ENCODE measurements at regions not wholly inside any gene's neighbourhood (a gene's known extent, or its start where the extent isn't known, plus 50 kb on each side); places are given as distances from the start of the nearest gene placed in this dataset.

- Histone ChIP-seq H3K4me3 (no peak overlapping the region), H3K27me3 (no peaks in the 10 kb centered on the region), H3K9me3 (no peaks in the 10 kb centered on the region), H3K4me1 (peaks cover 7 to 22% (median 12%) of the 10 kb centered on the region in 4 donors), H3K36me3 (no peaks in the 10 kb centered on the region), H3K27ac (no peak overlapping the region)
- 25 to 26% methylated on average over 1 of the region's 1 CpG for WGBS, 2 donors (ENCODE audit: low coverage in 1 of 2)
- TF ChIP-seq POLR2A (IDR thresholded peaks at IDR 0.05) (no peak), POLR2AphosphoS5 (IDR thresholded peaks at IDR 0.05) (no peak), EP300 (IDR thresholded peaks at IDR 0.05; ENCODE audit: low read depth) (no peak), CTCF (IDR thresholded peaks at IDR 0.05) (no peak)
- intact Hi-C loops (cut with DNase I; ENCODE audit: low total_unique reads) = no loop called here
- no peak for DNase-seq
- in situ Hi-C loops (cut with MboI; ENCODE audit: low pct_ligation_motif_present in 1 of 4, low pct_unique_long_range_greater_than_20kb in 1 of 4, low sequenced_read_pairs in 3 of 4) = loop anchor here in 2 of 4 donors (10.0 kb wide), 2 partner anchors 250 to 260 kb away; no protein-coding TSS in a partner anchor
These were observed 153.0 kb downstream of the SMAD6 start for GRCh38 chr15:66855041-66855440.

- intact Hi-C loops (cut with DNase I; ENCODE audit: low total_unique reads) (no loop called here), in situ Hi-C loops (cut with MboI; ENCODE audit: low pct_ligation_motif_present in 1 of 4, low pct_unique_long_range_greater_than_20kb in 1 of 4, low sequenced_read_pairs in 3 of 4) (loop anchor here in 2 of 4 donors (10.0 kb wide), 2 partner anchors 253 to 263 kb away; no protein-coding TSS in a partner anchor)
- H3K36me3 ChIP-seq = no peaks in the 10 kb centered on the region
These were observed 155.7 kb downstream of the SMAD6 start for GRCh38 chr15:66857694-66858093.

GRCh38 chr15:66858423-66859207 is 156.6 kb downstream of the SMAD6 start:
- DNase-seq = no peak
- Histone ChIP-seq H3K27me3 (no peaks in the 10 kb centered on the region), H3K9me3 (no peaks in the 10 kb centered on the region), H3K4me3 (no peak overlapping the region), H3K4me1 (peaks cover 0 to 7% (median 2%) of the 10 kb centered on the region in 4 donors), H3K27ac (no peak overlapping the region), H3K36me3 (no peaks in the 10 kb centered on the region)
- TF ChIP-seq EP300 (IDR thresholded peaks at IDR 0.05; ENCODE audit: low read depth) = no peak
- no peak for TF ChIP-seq POLR2AphosphoS5 (IDR thresholded peaks at IDR 0.05)
- 68 to 71% methylated on average over 5 to 7 of the region's 7 CpGs for WGBS, 2 donors (ENCODE audit: low coverage in 1 of 2)
- in situ Hi-C loops (cut with MboI; ENCODE audit: low pct_ligation_motif_present in 1 of 4, low pct_unique_long_range_greater_than_20kb in 1 of 4, low sequenced_read_pairs in 3 of 4) = loop anchor here in 2 of 4 donors (10.0 kb wide), 2 partner anchors 254 to 264 kb away; no protein-coding TSS in a partner anchor
- intact Hi-C loops (cut with DNase I; ENCODE audit: low total_unique reads) = no loop called here

More at GRCh38 chr15:66857694-66858093, 155.7 kb downstream of the SMAD6 start:
- H3K9me3 ChIP-seq = no peaks in the 10 kb centered on the region
- no peak overlapping the region for H3K27ac ChIP-seq
- no peak overlapping the region for H3K4me3 ChIP-seq
- TF ChIP-seq EP300 (IDR thresholded peaks at IDR 0.05; ENCODE audit: low read depth) (no peak), CTCF (IDR thresholded peaks at IDR 0.05) (no peak), POLR2AphosphoS5 (IDR thresholded peaks at IDR 0.05) (no peak), POLR2A (IDR thresholded peaks at IDR 0.05) (no peak)
- H3K4me1 ChIP-seq = peaks cover 0 to 8% (median 1%) of the 10 kb centered on the region in 4 donors
- no peaks in the 10 kb centered on the region for H3K27me3 ChIP-seq
- DNase-seq = no peak

- no peak overlapping the region for H3K27ac ChIP-seq
- in situ Hi-C loops (cut with MboI; ENCODE audit: low pct_ligation_motif_present in 1 of 4, low pct_unique_long_range_greater_than_20kb in 1 of 4, low sequenced_read_pairs in 3 of 4) (loop anchor here (10.0 kb wide), 2 partner anchors 255 to 265 kb away; no protein-coding TSS in a partner anchor), intact Hi-C loops (cut with DNase I; ENCODE audit: low total_unique reads) (no loop called here)
- H3K9me3 ChIP-seq = no peaks in the 10 kb centered on the region
- no peak overlapping the region for H3K4me3 ChIP-seq
- WGBS, 2 donors (ENCODE audit: low coverage in 1 of 2) = 90 to 92% methylated on average over 2 to 8 of the region's 8 CpGs
- TF ChIP-seq POLR2A (IDR thresholded peaks at IDR 0.05) (no peak), POLR2AphosphoS5 (IDR thresholded peaks at IDR 0.05) (no peak), EP300 (IDR thresholded peaks at IDR 0.05; ENCODE audit: low read depth) (no peak), CTCF (IDR thresholded peaks at IDR 0.05) (no peak)
- peaks cover 0 to 6% (median 2%) of the 10 kb centered on the region in 4 donors for H3K4me1 ChIP-seq
- no peak for DNase-seq
- H3K36me3 ChIP-seq = no peaks in the 10 kb centered on the region
- no peaks in the 10 kb centered on the region for H3K27me3 ChIP-seq
These were observed 157.7 kb downstream of the SMAD6 start for GRCh38 chr15:66859688-66860253.

Measured in transverse colon (tissue), 4 donors.